GM23248 (cell line): ENCODE measurements at regions not wholly inside any gene's neighbourhood (a gene's known extent, or its start where the extent isn't known, plus 50 kb on each side); places are given as distances from the start of the nearest gene placed in this dataset.
"Not testable (repeated sequence)": the region's sequence is repeated elsewhere in the genome, so short reads cannot be mapped to it uniquely, and the experiment has no call there.

Source experiments
- EZH2 ChIP-seq: fragments of 200-600 bp; sonication (generic); IDR thresholded peaks from 2 replicates; pipeline ENCODE4 v1.6.1; 2018; ENCODE audit warnings: antibody characterized with exemption, mild to moderate bottlenecking; ENCODE audit not compliant: insufficient read depth, poor library complexity, severe bottlenecking
- EZH2phosphoT487 ChIP-seq: fragments of 200-600 bp; sonication (generic); IDR thresholded peaks from 2 replicates; pipeline ENCODE4 v1.6.1; 2018; ENCODE audit warnings: antibody characterized with exemption, moderate library complexity, mild to moderate bottlenecking, low read depth; ENCODE audit not compliant: insufficient read depth

GRCh38 chrX:3837958-3838643 is 124.7 kb upstream of the PRKX start:
- TF ChIP-seq EZH2, EZH2phosphoT487: not testable (repeated sequence)
